NCI-H510A treated with DMSO at 0.1 percent for 48 hours (cell line): ENCODE measurements at regions not wholly inside any gene's neighbourhood (a gene's known extent, or its start where the extent isn't known, plus 50 kb on each side); places are given as distances from the start of the nearest gene placed in this dataset.
"Not testable (repeated sequence)": the region's sequence is repeated elsewhere in the genome, so short reads cannot be mapped to it uniquely, and the experiment has no call there.

ENCODE experiments used
- DNase-seq: peaks from one replicate; lab custom pipeline; 2025; lab: John Stamatoyannopoulos, UW

DNA sequence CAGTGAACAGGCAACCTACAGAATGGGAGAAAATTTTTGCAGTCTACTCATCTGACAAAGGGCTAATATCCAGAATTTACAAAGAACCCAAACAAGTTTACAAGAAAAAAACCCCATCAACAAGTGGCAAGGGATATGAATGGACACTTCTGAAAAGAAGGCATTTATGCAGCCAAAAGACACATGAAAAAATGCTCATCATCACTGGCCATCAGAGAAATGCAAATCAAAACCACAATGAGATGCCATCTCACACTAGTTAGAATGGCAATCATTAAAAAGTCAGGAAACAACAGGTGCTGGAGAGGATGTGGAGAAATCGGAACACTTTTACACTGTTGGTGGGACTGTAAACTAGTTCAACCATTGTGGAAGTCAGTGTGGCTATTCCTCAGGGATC, 80.3 kb downstream of the ZNF474 start:
- DNase-seq: not testable (repeated sequence)

DNA sequence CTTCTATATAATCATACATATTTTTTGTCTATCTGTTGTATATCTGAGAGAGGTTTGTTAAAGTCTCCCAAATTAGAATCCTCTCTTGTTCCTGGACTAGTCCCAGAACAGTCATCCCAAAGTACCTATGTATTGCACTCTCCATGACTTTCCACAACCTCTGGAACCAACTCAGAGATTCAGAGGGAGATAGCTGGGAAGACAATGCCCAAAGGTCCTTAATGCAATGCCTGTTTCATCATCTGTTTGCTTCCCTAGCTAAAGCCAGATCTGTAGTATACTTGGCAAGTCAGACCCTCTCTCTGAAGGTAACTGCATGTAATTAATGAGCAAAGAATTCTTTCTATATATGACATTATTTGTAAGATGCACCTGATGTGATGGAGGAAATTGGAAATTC, 89.4 kb downstream of the ZNF474 start:
- DNase-seq: no peak

DNA sequence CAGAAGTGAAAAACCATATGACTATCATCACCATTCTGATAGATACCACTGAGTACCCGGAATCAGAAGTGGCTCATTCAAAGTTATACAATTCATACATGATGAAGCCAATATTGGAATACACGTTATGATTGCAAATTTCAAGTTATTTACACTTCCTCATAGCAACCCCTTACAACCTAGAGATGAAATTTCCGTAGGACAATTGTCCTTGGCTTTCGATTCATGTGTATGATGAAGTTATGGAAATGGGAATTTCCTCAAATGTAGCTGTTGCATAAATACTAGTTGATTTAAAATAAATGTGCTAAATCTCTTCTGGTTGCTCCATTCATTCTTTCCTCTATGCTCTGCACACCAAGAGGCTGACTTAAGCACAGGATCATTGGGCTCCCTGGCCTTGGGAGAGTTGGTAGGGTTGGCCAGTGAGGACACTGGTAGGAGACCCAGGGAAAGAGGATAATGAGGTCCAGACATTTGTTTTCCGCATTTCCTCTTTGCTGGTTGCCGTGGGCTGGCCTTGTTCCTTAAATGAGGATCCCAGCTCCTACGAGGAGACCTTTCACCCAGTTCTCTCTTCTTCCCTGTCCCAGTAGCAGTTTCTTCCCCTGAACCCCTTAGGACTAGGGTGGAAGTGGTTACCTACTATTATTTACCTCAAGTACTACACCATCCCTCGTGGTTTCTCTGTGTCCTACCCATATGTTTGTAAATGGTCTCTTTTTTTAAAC, 90.3 kb downstream of the ZNF474 start:
- DNase-seq: no peak

DNA sequence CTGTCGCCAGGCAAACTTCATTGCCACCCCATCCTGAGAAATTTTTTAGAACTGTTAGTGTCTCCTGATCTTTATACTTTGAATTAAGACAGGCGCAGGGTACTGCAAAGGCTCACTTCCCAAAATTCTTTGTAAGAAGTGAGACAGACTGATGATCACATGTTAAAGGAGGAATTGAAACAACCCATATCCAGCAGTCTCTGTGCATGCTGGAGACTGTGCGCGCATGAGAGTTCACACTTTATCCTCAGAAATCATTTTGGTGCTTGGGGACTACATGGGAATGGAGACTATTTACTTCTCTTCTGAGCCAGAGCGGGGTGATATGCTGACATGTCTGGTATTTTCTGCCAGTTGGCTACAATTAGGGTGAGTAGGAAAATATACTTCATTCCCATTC, 91.2 kb downstream of the ZNF474 start:
- DNase-seq: no peak

DNA sequence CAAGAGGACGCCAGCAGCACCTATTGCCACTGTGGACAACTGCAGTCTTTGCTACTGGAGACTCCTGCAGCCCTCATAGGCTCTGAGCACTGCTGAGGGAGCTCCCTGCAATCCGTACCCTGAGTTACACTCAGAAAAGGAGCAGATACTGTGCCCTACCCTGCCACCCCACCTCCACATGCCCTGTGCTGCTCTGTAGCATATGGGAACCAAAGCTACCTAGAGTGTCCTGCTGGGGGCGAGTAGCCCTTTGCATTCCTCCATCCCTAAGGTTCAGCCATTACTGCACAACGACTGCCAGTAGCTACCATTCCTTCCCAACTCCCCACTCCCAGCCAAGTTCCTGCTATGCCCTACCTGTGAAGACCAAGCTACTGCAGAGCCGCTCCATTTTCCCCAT, 90.2 kb upstream of the SNCAIP start:
- no peak for DNase-seq

DNA sequence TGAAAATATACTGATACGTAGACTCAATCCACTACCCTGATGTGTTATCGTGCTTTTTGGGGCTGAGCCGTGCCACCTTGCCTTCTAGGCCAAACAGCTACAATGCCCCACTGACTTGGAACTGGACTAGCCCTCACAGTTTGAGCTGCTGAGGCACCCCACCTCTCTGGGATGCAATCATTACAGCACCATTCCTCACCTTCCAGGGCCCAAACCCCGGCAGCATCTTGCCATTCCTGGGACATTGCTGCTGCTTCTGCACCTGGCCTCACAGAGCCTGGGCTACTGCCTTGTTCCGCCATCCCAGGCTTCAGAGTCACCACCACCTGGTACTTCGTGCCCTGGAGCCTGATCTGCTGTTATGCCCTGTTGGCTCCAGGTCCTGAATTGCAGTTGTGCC, 89.5 kb upstream of the SNCAIP start:
- no peak for DNase-seq

DNA sequence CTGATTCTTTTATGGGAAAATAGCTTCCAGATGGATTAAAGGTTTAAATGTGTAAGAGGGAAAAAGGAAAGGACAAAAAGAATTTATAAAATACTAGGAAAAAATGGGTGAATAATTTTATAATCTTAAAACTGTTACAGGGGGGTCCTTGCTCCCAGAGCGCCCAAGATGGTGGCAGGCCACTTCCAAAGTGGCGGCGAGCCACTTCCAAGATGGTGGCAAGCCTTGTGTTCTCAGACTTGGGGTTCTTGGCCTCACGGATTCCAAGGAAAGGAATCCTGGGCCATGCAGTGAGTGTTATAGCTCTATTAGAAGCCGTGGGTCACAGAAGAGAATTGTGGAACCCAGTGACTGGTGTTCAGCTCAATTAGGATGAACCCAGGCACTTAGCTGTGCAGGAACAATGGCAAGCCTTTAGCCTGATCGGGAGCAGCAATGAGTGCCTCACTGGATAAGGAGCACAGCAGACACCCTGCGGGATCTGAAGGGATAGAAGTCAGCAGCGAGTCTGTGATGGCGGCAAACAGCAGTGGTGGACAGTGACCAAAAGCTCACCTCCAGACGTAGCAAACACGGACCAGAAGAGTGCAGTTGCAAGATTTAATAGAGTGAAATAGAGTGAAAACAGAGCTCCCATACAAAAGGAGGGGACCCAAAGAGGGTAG, 83.2 kb upstream of the SNCAIP start:
- DNase-seq: no peak

DNA sequence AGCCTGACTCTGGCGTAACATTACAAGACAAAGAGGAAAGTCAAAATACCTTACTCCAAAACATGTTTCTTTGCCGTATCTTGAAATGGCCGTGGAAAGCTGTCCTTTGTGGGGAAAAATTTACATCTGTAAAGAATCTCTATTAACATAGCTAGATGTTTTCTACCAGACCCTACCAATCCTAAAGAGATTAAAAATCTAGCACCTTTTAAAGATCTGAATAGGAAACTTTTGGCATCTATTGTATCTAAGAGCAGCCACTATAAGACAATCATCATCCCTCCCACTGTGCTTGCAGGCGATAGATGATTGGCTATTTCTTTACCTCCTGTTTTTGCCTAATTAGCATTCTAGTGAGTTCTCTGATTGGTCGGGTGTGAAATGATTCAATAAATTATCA, 82.5 kb upstream of the SNCAIP start:
- no peak for DNase-seq

DNA sequence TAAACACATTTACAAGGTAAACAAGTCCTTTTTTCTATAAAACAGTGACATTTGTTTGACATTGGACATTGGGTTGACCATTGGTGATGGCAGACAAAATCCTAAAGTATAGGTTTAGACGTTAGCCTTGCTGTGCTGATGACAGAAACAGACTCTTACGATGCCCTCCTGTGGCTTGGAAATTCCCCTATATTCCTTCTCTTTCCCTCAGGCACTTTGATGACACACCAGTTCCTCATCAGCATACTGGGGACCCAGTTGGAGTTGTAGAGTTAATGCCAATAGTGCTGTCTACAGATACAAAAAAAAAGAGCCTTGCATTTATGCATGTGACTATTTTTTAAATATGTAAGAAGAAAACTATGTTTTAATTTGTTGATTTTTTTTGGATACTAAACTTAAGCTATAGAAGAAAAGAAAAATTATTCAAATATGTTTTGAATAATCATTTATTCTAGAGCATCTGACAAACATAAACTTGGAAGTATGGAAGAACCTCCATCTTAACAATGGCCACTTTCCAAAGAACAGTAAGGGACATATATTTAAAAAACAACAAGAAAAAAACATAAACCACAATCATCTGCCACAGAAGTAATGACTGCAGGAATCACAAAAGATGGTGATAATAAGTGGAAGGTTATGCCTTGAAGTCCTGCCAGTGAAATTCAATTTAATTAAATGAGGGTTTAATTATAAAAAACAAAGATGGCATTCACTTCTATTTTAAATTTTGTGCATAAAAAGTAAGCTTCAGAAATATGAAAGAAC, 75.6 kb upstream of the SNCAIP start:
- DNase-seq: no peak

DNA sequence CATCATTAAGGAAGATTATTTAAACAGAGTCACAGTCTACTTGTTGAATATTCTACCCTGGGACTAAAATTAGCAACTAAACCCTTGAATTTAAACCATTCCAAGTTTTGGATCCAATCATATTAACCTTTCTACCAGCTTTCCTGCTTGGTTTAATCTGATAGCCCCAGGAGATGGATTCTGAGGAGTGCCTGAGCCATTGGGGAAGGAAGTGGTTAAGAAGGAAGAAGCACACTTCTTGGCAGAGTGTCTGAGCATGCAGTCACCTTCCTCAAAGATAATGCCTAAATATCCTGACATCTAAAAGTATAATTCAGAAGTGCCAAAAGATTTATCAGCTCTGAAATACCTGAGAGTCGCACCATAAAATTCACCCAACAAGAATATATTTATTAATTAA, 74.1 kb upstream of the SNCAIP start:
- no peak for DNase-seq

DNA sequence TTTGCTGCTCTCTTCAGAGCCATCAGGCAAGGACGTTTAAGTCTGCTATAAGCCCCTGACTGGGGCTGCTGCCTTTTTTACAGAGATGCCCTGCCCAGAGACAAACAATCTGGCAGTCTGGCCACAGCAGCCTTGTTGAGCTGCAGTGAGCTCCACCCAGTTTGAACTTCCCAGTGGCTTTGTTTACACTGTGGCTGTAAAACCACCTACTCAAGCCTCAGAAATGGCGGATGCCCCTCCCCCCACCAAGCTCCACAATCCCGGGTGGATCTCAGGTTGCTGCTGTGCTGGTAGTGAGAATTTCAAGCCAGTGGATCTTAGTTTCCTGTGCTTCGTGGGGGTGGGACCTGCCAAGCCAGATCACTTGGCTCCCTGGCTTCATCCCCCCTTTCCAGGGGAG, 59.7 kb upstream of the SNCAIP start:
- DNase-seq: peak; percentile 0

DNA sequence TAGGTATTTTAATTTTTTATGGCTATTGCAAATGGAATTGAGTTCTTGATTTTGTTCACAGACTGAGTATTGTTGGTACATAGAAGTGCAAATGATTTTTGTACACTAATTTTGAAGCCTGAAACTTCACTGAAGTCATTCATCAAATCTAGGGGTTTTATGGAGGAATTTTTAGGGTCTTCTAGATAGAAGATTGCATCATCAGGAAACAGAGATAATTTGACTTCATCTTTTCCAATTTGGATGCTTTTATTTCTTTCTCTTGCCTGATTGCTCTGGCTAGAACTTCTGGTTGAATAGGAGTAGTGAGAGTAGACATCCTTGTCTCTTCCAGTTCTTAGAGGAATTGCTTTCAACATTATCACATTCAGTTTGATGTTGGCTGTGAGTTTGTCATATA, 58.2 kb upstream of the SNCAIP start:
- DNase-seq: no peak

DNA sequence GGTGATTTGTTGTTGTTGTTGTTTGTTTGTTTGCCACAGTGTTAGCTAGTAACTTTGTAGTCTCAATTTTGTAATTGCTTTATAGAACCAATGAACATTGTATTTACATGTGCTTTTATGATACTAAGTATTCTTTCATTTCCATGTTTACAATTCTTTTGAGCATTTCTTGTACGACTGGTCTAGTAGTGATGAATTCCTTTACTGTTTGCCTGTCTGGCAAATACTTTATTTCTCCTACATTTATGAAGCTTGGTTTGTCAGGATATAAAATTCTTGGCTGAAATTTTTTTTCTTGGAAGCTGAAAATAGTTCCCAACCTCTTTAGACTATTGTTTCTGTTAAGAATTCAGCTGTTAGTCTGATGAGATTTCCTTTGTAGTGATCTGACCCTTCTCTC, 55.6 kb upstream of the SNCAIP start:
- no peak for DNase-seq

DNA sequence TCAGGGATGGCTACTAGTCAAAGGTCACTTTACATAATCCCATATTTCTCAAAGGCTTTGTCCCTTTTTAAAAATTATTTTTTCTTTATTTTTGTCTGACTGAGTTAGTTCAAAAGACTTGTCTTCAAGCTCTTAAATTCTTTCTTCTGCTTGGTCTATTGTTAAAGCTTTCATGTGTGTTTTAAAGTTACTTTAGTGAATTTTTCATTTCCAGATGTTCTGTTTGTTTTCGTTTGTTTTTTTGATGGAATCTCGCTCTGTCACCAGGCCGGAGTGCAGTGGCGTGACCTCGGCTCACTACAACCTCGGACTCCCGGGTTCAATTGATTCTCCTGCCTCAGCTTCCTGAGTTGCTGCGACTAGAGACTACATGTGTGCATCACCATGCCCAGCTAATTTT, 55.0 kb upstream of the SNCAIP start:
- DNase-seq: no peak

DNA sequence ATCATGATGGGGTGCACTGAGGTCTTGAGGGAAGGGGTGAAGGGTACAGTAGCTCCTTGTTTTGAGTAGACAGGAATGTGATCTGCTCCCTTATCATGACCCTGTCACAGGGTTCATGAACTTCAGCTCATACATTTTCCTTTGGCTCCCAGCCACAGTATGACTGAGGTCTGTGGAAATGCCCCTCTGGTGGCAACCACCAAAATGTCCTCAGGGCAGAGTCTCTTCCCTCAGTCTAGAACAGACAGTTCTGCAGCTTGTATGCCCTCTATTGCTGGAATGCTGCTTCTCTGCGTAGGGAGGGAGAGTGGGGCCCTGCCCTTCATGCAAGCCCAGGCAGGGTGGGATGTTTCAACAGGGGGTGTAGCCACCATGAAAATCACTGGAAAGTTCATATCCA, 53.8 kb upstream of the SNCAIP start:
- DNase-seq: no peak

DNA sequence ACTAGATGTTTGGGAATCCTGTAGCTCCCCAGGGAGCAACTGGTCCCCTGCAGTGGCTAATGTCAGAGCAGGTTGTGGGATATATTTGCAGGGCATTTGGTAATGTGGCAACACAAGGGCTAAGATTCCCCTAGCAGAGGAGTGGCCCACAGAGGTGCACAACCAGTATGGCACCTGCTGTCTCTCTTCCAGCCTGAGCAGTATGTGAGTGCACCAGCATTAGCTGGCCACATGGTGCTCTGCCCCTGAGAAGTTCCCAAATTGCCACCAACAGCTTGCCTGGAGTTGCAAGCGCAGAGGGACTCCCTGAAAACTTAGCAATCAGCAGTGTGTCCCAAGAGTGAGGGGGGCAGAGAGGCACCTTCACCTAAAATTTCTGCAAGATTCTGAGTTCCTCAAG, 53.2 kb upstream of the SNCAIP start:
- DNase-seq: no peak

DNA sequence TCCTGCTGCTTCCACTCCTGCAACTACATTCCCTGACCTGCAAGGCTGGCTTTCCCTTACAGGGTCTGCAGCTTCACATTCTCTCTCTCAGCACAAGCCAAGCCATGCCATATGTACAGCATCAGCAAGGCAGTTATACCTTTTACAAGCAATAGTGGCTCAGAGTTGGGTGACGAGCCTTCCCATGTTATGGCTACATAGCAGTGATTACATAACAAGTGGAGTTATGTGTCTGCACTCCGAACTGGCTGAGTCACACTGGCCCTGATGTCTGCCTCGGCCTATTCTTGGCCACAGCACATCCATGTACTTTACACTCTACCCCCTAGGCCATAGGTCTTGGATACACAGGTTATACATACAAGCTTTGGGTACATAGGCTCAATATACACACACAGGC, 52.0 kb upstream of the SNCAIP start:
- no peak for DNase-seq

DNA sequence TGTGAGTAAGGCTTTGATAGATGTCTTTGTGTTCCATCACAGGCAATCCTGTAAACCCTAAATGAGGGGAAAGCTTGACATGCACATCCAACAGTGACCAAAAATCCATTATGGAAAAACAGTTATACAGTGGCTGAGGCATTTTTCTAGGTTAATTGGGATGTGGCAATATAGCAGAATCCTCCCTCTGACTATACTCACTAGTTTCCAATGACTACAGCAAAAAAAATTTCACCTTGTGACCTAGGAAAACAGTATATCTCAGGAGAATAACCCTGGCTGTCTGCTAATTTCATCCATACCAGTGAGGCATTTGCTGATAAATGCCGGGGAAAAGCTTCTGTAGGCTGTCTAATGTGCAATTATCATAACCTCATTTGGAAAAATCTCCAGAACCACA, 49.9 kb upstream of the SNCAIP start:
- DNase-seq: no peak
